GM12892 (cell line): ENCODE measurements at regions not wholly inside any gene's neighbourhood (a gene's known extent, or its start where the extent isn't known, plus 50 kb on each side); places are given as distances from the start of the nearest gene placed in this dataset.

Source experiments
- POLR2A ChIP-seq: IDR thresholded peaks from 2 replicates; pipeline ENCODE4 v1.6.1; 2011; ENCODE audit warnings: low read depth, low read length, control low read depth
- TAF1 ChIP-seq: IDR thresholded peaks from 2 replicates; pipeline ENCODE4 v1.6.1; 2011; ENCODE audit warnings: low read depth, mild to moderate bottlenecking, control low read depth, low read length, borderline replicate concordance

DNA sequence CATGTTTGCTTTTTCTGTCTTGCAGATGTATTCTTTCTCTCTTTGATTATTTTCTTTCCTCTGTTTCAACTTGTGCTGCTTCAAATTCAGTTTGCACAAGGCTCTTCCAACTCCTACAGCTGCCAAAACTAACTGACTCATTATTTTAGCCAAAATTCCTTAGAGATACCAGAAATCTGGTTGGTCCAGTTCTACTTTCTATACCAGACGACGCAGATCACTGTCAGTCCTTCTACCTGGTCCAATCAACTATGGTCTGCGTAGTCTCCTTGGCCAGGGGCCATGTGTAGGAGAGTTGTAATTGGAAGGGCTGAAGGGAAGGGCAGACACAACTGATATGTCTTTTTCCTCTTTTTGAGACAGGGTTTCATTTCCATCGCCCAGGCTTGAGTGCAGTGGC is 51.9 kb upstream of the JAK2 start:
- TF ChIP-seq POLR2A = no peak
- TF ChIP-seq TAF1 = no peak
